GM19372 (cell line): ENCODE measurements at regions not wholly inside any gene's neighbourhood (a gene's known extent, or its start where the extent isn't known, plus 50 kb on each side); places are given as distances from the start of the nearest gene placed in this dataset.

Source experiments
- ATAC-seq: cut with Tn5 transposase; IDR thresholded peaks from one replicate; pipeline ENCODE4 v1.9.1; 2021; ENCODE audit warnings: mild to moderate bottlenecking, low read depth, moderate library complexity; ENCODE audit not compliant: unreplicated experiment

GRCh38 chr21:35853321-35854239, 206.7 kb downstream of the SETD4 start:
- ATAC-seq = no peak

GRCh38 chr21:35852820-35853219, 207.5 kb downstream of the SETD4 start:
- ATAC-seq = no peak

DNA sequence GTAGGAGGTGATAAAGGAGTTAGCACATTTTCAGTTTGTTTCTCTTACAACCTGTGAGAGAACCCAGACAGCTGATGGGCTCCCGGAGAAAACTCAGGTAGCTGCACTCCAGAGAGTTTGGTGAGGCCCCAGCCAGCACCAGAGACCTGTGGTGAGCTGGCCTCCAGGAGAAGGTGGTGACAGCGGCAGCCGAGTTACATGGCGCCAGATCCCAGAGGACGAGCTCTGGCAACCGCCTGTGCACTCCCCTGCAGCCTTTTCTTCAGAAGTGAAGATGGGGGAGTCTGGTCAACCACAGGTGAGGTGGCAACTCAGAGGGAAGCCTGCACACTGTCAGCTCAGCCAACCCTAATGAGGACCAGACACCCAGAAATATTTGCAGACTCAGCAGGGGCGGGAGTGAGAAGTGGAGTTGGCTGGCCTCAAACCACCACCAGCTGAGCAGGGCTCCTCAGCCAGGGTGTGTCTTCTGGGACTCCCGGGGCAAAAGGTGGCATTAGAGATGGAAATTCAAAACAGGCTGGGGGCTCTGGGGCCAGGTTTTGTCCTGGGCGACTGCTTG, 209.7 kb downstream of the SETD4 start:
- ATAC-seq = no peak

DNA sequence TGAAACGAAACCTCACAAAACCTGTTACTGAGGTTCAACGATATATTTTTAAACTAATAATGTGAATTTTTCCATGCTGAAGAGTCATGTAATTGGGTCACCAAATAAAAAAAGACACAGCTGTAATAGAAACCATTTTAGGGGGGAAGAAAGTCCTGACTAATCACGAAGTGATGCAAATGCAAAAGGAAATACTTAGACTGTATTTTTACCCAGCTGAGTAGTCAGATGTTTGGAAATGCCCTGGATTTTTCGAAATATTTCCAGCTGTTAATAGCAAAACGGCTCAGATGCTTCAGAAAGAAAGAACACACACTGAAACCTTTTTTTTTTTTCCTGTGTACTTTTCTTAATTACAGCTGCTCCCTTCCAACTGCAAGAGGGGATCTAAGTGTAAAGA, 210.3 kb downstream of the SETD4 start:
- no peak for ATAC-seq

- ATAC-seq = no peak
These were observed 211.2 kb downstream of the SETD4 start for GRCh38 chr21:35849144-35849543.

DNA sequence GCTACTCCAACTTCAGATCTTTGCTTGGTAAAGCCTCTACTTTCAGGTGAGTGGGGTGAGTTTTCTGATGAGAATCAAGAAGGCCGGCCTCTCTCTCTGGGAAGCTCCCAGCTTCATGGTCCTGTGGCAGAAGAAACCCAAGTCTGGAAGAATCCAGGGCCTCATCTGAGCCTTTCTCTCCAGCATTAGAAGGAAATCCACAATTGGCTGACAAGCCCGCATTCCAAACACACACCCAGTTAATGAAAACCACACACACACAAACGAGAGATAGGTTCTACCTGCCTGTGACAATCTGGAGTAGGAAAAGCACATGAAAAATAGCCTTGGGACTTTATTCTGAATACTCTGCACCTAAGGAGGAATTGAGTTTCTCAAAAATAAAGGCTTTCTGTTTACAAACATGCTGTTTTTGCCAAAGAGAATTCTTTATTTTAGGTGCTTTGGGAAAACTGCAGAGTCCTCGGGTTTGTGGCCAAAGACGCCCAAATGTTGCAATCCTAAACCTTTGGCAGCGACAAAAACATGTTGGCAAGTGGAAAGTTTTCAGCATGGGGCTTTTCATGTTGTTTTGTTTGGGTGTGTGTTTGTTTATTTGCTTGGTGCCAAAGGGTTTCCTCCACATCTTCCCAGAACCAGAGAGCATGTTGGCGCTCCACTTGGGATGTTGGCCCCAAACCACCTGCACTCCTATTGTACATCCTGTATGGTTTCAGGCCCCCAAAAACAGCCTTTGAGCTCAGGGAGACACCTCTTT, 216.2 kb downstream of the SETD4 start:
- ATAC-seq = no peak

- no peak for ATAC-seq
These were observed 219.4 kb downstream of the SETD4 start for GRCh38 chr21:35840949-35841348.

DNA sequence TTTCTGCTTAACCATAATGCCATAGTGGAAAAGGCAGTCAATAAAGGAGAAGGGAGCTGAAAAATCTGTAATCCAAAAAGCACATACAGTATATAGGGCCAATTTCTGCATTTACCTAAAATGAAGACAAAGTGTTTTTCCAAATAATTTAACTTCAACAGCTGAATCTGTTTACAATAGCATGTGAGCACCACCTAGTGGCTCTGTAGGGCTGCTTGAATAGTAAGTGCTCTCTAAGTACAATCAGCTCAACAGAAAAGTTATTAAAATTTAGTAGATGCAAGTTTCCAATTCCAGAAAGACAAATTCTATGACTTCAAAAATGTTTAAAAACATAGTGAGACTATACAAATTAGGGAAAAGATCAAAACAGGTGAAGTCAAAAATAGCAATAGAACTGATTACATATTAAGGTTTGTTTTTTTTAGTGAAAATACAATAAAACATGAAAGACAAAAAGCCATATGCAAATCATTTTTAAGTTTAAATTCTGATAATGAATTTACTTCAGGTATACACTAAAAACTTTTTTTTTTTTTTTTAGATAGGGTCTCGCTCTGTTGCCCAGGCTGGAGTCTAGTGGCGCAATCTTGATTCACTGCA, 220.0 kb downstream of the SETD4 start:
- no peak for ATAC-seq

DNA sequence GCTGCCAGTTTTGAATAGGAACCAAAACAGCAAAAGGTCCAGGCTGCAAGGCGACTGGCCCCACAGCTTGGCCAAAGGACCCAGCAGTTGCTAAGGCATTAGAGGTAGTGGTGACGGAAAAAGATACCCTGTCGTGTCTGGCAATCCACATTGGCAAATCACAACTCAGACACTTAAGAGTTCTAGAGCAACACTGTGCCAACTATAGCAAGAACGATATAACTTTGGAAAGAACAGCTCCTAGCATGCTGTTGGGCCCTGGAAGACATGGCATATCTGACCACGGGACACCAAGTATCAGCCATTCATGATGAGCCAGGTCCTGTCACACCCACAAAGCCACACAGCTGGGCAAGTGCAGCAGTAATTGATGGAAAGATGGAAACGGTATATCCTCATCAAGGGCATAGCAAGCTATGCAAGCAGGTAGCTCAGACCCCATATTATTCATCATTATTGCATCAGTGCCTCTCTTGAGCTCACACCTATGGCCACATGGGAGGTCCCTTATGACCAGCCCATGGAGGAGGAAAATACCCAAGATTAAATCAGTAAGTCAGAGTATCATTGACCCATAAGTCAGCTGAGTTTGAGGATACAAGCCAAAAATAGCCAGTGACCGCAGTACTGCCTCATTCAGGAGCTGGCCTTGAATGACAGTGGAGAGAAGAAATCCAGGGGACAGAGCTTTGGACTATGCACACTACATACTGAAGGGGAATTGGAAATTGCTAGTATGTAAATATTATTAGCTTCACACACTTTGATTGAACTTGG, 221.2 kb downstream of the SETD4 start:
- ATAC-seq = no peak

DNA sequence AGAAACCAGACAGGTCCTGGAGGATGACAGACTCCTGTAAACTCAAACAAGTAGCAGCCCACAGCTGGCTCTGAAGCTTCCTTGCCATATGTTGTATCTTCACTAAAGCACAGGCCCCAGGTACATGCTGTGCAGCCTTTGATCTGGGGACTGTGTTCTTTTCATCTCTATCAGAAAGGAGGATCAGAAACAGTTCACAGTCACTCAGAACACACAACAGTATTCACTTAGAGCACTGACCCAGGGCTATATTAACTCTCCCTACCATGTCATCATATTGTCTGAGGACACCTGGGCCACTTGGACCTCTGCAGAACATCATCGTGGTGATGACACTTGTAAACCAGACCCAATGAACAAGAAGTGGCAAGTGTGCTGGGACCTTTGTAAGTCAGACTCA, 222.0 kb downstream of the SETD4 start:
- no peak for ATAC-seq

DNA sequence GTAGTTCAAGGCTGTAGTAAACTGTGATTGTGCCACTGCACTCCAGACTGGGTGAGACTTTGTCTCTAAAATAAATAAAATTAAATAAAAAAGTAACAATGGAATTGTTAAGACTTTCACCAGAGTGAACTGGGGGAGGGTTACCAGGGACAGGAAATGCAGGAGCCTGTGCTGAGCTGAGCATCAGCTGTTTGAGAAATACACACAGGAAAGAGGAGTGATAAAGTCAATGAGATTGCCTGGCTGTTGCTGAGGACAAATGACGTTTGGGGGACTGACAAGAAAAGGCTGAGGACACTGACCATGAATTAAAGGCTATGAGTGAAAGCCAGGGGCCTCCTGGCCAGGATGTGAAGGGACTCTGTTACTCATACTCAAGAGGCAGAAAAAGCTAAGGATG, 226.3 kb downstream of the SETD4 start:
- ATAC-seq = no peak

- no peak for ATAC-seq
These were observed 226.9 kb downstream of the SETD4 start for GRCh38 chr21:35833388-35833787.

DNA sequence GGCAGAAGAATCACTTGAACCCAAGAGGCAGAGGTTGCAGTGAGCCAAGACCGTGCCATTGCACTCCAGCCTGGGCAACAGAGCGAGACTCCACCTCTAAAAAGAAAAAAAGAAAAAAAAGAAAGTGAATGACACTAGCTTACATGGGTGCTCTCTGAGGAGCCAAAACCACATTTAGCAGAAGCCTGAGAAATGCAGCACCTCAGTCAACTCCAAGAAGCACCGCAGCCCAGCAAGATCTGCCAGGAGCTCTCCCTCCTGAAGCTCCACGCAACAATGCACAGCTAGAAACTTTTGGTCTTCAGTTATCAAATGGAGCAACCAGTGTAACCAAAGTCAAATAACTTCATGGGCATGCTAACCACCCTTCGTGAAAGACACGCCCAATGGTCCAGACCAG, 229.1 kb downstream of the SETD4 start:
- no peak for ATAC-seq

- no peak for ATAC-seq
These were observed 231.3 kb downstream of the SETD4 start for GRCh38 chr21:35829067-35829466.

DNA sequence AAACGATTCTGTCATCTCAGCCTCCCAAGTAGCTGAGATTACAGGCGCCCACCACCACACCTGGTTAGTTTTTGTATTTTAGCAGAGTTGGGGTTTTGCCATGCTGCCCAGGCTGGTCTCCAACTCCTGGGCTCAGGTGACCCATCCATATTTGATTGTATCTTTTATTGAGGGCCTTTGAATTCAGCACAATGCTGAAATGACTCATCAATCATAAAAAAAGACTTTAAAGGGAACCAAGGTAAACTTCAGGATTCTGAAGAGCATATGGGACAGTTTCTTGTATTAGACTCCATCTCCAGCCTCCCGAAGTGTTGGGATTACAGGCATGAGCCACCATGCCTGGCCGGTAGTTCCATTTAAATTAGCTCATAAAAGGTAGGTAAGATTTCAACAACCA, 232.2 kb downstream of the SETD4 start:
- no peak for ATAC-seq

GRCh38 chr21:35827004-35827403, 233.3 kb downstream of the SETD4 start:
- ATAC-seq = no peak

GRCh38 chr21:35825370-35826353, 234.7 kb downstream of the SETD4 start:
- ATAC-seq = no peak

- ATAC-seq = no peak
These were observed 236.2 kb downstream of the SETD4 start for GRCh38 chr21:35824136-35824535.

GRCh38 chr21:35819134-35819533, 241.2 kb downstream of the SETD4 start:
- no peak for ATAC-seq
